HL-60 (cell line): ENCODE measurements at regions not wholly inside any gene's neighbourhood (a gene's known extent, or its start where the extent isn't known, plus 50 kb on each side); places are given as distances from the start of the nearest gene placed in this dataset.
"Not testable (repeated sequence)": the region's sequence is repeated elsewhere in the genome, so short reads cannot be mapped to it uniquely, and the experiment has no call there.

Experiments
- DNase-seq, 2 experiments: peaks; one replicate each; pipeline ENCODE4 v3.0.0-alpha.2; 2010 to 2020; ENCODE audit warnings: low read depth in 1 of 2, low spot score in 1 of 2
- H3K27ac ChIP-seq: fragments of 250-450 bp; sonication (Bioruptor Pico); replicated peaks from 2 replicates; pipeline ENCODE4 v1.5.1; 2020; ENCODE audit warnings: mild to moderate bottlenecking, moderate library complexity
- H3K27me3 ChIP-seq: fragments of 250-450 bp; sonication (Bioruptor Pico); 2 replicates; pipeline ENCODE4 v1.5.1; 2021; ENCODE audit warnings: mild to moderate bottlenecking, moderate library complexity; ENCODE audit not compliant: insufficient read depth, poor library complexity, severe bottlenecking
- H3K4me3 ChIP-seq: replicated peaks from 2 replicates; pipeline ENCODE4 v1.5.1; 2011; ENCODE audit warnings: mild to moderate bottlenecking, control low read depth, low read length; ENCODE audit not compliant: insufficient read depth

DNA sequence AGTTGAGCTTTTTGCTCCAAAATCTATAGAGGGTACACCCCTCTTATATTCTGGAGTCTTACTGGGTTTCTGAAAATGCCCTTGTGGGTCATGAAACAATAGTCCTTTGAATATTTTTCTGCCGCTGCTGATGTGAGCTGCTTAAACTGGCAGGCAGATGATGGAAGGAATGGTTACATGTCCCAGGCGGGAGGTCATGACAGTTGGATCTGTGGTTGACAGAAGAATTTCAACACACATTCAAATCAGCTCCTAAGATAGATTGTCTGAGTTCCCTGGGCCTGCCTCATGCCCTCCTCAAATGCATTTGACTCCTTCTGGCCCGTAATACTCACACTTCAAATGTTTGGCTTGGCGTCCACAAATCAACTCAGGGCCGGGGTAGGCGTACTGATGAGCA is 105.0 kb upstream of the IKBKE start:
- not testable (repeated sequence) for H3K27ac ChIP-seq, H3K4me3 ChIP-seq, H3K27me3 ChIP-seq
- peak; percentile 35 to 65 for DNase-seq

DNA sequence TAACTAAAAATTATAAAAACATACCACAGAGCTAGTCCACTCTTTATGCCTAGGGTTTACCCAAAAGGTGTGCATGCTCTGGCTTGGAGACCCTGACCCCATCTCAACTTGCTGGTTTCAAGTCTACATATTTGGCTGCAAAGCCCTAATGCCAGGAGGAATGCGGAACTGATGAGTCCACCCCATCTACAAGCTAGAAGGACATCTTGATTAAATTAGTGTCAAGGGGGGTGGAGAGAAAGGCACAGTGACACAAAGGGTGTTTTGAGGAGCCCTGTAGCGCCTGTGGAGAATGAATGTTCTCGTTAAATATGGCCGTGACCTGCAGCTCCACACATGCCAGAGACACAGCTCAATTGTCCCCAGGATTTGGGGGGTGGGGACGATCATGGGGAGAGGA is 104.1 kb upstream of the IKBKE start:
- H3K4me3 ChIP-seq, H3K27ac ChIP-seq, DNase-seq, H3K27me3 ChIP-seq: not testable (repeated sequence)

DNA sequence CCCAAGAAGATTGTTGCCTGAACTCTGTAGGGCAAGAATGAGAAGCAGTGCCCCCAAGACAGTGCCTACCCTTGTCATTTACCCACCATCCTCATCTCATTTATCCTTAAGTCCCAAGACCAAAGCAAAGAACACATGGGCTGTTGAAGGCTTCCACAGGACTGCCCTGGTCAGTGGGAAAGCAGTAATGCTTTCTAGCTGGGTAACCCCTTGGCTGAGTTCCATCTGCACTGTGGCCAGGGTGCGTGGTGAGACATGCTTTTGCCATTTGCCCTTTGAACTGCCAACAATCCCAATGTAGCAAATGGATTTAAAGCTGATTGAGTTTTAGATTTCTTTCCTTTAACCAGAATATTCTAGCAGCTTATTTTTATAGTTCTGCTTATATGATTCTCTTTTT is 103.5 kb upstream of the IKBKE start:
- H3K4me3 ChIP-seq, H3K27ac ChIP-seq, DNase-seq, H3K27me3 ChIP-seq: not testable (repeated sequence)

DNA sequence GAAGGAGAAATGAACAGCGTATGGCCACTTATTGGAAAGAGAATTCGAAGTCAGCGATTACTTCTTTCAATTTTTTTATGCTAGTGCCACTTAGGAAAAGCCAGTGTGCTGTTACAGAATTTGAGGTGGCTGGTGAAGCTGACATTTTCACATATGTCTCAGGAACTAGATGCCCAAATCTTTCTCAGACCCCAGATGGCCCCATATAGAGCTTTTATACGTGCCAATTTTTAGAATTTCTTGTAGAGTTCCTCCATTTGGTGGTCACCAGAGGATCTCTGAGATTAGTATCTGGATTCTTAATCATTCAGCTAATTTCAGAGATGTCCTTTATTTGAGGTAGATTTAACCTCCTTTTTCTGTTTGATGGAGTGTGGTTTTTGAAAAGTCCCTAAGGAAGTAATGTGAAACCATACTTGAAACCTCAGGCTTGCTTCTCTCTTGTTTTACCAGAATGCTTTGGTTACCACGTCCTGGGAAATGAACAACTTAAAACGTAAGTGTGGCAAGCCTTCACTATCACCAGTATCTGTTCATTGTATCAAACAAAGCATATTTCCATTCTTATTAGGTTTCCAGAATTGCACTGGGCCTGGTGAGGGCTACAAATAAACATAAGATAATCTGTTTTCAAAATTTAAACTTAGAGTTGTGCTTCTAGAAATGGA is 102.2 kb upstream of the IKBKE start:
- not testable (repeated sequence) for DNase-seq, H3K27me3 ChIP-seq, H3K27ac ChIP-seq, H3K4me3 ChIP-seq

DNA sequence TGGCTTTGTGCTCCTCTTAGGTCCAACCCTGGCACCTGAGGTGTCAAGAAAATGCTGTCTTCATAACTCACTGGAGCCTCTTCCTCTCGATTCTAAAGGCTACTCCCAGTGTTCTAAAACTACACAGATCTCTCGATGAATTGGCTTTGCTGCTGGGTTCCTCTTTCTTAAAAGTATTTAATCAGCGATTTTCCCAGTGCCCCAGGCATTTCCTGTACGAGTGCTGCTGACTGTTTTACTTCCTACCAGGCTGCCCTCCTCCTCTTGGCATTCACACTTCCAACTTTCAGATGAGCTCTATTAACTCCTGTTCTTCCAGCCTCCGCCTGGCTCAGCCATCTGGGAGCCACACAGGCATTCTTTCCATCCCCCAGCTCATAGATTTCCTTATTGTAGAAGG is 95.6 kb upstream of the IKBKE start:
- H3K4me3 ChIP-seq, H3K27ac ChIP-seq, DNase-seq, H3K27me3 ChIP-seq: not testable (repeated sequence)

DNA sequence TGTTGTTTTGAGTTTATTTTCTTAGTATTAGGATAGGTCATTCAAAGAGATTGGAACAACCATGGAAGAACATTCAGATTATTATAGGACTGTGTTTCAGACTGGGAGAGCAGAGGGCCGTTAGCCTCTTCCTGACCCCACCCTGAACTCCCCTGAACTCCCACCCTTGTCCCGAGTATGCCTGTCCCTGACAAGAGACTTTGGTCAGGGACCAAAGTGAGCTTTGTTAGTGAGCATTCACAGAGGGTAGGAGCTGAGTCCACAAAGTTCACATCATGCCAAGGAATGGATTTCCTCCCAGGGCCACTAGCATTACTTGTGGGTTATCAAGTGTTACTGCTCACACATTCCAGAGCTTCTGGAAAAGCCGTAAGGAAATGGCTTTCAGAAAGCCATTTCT is 94.7 kb upstream of the IKBKE start:
- not testable (repeated sequence) for H3K27me3 ChIP-seq, DNase-seq, H3K27ac ChIP-seq, H3K4me3 ChIP-seq

DNA sequence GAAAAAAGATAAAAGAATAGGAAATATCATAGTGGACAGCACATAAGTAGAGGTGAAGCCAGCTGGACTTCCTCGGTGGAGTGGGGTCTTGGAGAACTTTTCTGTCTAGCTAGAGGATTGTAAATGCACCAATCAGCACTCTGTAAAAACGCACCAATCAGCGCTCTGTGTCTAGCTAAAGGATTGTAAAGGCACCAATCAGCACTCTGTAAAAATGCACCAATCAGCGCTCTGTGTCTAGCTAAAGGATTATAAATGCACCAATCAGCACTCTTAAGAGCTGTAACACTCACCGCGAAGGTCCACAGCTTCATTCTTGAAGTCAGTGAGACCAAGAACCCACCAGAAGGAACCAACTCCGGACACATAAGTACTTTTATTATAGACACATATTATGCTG is 91.8 kb upstream of the IKBKE start:
- not testable (repeated sequence) for H3K27me3 ChIP-seq, H3K27ac ChIP-seq, DNase-seq, H3K4me3 ChIP-seq

DNA sequence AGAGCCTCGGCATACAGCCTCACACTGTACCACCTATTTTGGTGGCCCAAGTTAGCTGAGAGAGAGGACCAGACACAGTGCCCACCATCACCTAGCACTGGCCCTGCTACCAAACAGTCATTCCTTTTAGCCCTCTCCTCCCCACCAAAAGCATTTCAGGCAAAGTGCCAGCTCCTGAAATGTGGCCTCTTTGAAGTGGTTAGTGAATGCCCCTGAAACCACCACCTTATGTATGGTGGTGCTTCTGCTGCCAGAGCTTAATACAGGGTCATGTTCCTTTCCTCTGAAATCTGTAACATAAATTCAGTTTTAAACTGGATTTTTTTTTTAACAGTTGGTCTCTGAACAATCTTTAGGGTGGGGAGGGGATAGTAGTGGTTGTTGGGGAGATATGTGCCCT is 91.0 kb upstream of the IKBKE start:
- DNase-seq, H3K27ac ChIP-seq, H3K4me3 ChIP-seq, H3K27me3 ChIP-seq: not testable (repeated sequence)

DNA sequence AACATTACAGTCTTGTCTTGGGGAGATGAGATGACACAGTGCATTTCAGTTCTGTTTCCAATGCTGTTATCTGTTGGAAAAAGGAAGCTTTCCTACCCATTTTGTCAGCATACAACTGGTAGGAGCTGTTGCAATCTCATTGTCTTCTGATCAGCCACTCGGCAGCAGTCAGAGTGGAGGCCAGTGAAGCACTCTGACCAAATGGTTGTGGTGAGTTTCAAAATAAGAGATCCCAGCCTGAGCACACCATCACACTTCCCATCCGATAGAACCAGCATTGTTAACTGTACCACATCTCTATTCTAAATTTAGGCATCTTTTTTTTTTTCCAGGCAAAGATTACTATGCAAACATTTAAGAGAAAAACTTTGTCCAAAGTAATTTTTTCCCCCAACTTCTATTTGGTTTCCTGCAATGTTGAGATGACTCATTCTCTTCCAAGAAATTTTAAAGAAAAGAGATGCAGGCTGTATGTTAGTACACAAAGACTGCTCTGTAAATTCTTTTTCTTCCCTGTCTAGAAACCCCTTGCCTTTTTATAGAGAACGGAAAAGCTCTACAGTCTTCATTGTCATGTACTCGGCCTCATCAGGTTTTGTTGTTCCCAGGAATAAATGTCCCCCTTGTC is 90.0 kb upstream of the IKBKE start:
- DNase-seq = peak; percentile 66 to 72

DNA sequence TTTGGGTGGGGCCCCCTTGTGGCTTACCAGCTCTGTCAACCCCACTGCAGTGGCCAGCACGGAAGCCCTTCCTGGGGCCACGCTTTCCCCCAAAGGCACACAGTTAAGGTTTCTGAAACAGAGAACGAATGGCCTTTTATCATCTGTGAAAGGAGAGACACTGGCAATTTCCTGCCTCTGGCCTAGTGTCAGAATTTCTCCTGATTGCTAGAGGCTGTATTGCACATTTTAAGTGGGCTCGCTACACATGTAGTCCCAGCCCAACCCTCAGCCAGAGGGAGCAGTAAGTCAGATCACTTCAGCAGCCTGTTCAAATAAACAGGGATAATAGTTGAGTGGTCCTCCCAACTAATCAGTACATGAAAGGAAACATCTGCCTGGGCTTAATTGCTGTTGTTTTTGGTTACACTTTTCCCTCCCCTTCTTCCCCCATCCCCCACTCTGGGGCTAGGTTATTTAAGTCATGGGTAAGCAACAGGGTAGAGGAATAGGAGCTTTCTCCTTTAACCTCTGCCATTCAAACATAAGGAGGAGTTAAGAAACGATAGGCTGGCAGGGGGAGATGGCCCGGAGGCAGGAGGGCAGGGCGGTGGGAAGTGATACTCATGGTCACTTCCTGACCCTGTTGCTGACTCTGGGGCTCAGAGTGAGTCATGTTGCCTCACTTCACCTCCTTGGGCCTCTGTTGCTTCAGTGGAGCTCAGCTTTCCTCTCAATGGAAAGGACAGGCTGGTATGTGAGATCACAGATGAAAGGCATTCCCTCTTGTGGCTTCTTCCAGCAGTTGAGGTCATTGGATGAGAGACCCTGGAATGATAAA is 89.3 kb upstream of the IKBKE start:
- H3K27me3 ChIP-seq, H3K4me3 ChIP-seq: not testable (repeated sequence)
- DNase-seq = peak in 1 of 2 experiments; percentile 23
- peak overlapping the region; percentile 73 for H3K27ac ChIP-seq

More for the DNA sequence above, 90.0 kb upstream of the IKBKE start:
- not testable (repeated sequence) for H3K27me3 ChIP-seq, H3K4me3 ChIP-seq, H3K27ac ChIP-seq

DNA sequence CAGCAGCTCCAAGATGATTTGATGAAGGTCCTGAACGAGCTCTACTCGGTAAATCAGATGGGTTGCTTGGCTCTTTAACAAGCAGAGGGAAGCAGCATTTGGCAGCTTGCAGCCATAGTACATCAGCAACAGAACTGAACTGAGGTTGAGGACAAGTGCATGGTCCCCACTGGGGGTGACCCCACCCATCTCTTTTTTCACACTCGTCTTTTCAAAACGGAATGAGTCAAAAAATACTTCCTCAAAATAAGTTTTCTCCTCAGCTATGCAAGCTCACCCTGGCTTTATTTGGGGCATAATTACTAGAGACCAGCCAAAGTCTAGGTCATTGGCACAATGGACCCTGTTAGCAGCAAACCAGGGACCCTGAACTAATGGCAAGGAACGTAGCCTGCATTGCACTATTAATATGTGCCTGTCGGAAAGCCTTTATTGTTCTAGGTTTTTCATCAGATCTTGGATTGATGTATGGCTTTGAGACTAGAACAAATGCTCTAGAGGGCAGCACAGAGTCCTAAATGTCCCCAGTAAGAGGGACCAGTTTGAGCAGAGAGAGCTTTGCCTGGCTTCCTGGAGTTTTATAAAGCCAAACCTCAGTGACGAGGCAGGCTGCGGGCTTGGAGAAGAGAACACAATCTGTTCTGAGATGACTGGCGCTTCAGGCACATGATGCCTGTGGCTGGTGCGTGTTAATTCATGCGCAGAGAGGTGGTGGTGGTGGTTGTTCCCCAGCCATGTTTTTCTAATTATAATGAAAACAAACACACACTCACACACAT is 86.1 kb upstream of the IKBKE start:
- DNase-seq = peak in 1 of 2 experiments; percentile 62

DNA sequence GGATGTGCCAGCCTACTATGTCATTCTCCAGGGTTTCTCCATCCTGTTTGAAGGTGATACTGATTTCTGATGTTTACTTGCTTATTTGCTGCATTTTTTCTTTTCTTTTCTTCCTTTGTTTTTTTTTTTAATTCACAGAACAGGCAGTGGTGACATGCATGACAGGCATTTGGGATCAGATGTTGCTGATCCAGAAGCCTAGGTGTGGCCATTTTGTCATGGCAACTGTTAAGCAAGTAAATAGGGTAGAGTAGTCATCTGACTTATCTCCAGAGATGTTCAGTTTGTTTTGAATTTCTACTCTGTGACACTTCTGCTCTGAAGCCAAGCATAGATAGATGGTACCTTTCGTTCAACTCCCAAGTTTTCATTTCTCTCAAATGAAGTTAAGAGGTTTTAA is 85.4 kb upstream of the IKBKE start:
- H3K27ac ChIP-seq, DNase-seq, H3K4me3 ChIP-seq, H3K27me3 ChIP-seq: not testable (repeated sequence)

More for the DNA sequence above, 86.1 kb upstream of the IKBKE start:
- H3K27ac ChIP-seq, H3K4me3 ChIP-seq, H3K27me3 ChIP-seq: not testable (repeated sequence)

DNA sequence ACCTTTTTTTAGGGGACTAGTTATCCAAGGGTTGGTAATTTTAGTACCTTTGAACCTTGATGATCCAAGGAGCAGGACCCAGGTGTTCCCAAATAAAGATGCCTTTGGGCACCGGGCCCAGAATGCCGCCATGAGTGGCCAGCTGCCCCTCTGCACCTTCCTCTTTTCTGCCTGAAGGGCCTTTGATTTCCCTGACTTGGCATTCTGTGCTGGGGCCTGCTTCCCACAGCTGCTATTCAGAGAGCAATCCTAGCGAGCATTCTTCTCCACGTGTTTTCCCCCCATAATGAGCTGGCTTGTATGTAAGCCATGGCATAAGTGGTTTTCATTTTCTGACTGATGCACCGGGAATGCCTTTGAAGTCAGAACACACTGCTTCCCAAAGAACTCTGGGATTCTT is 82.6 kb upstream of the IKBKE start:
- not testable (repeated sequence) for H3K4me3 ChIP-seq, H3K27me3 ChIP-seq, H3K27ac ChIP-seq, DNase-seq

DNA sequence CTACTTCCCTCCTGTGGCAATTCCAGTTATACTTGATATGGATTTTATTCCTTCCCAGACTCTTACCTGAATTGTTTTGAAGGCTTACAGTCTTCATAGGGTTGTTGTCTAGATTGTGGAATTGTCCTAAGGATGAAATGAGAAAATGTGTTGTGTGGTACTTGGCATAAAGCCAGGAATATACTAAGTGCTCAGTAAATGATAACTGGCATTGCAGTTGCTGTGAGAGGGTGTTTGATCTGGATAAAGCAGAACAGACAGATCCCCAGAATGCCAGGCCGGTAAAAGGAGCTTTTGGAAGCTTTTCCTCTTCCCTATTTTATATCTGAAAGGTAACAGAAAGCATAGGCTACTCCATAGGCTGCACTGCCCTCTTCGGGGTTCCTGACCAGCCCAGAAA is 78.4 kb upstream of the IKBKE start:
- H3K27me3 ChIP-seq, H3K27ac ChIP-seq, H3K4me3 ChIP-seq, DNase-seq: not testable (repeated sequence)
